H54 (cell line): ENCODE measurements at regions not wholly inside any gene's neighbourhood (a gene's known extent, or its start where the extent isn't known, plus 50 kb on each side); places are given as distances from the start of the nearest gene placed in this dataset.
"Not testable (repeated sequence)": the region's sequence is repeated elsewhere in the genome, so short reads cannot be mapped to it uniquely, and the experiment has no call there.

ENCODE experiments used
- DNase-seq: peaks from one replicate; pipeline ENCODE4 v3.0.0; 2011; ENCODE audit warnings: low spot score, mixed read lengths; ENCODE audit not compliant: insufficient read length
- FAIRE-seq: peaks from 3 replicates; lab custom pipeline; 2011; peaks lifted over from hg19 to GRCh38; lab: Jason Lieb, UNC
- POLR2A ChIP-seq: IDR thresholded peaks from 2 replicates; pipeline ENCODE4 v1.6.1; 2011; ENCODE audit warnings: low read depth, mild to moderate bottlenecking, low read length

- no peak for TF ChIP-seq POLR2A
- FAIRE-seq (no peak), DNase-seq (no peak)
These were observed 1834.1 kb upstream of the PIK3C3 start for GRCh38 chr18:40120796-40121391.

- FAIRE-seq (no peak), DNase-seq (no peak)
- TF ChIP-seq POLR2A: no peak
These were observed 1834.7 kb upstream of the PIK3C3 start for GRCh38 chr18:40120356-40120755.

DNA sequence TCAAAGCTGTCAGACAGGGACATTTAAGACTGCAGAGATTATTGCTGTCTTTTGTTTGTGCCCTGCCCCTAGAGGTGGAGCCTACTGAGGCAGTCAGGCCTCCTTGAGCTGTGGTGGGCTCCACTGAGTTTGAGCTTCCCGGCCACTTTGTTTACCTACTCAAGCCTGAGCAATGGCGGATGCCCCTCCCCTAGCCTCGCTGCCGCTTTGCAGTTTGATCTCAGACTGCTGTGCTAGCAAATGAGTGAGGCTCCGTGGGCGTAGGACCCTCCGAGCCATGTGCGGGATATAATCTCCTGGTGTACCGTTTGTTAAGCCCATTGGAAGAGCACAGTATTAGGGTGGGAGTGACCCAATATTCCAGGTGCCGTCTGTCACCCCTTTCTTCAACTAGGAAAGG lies 1835.5 kb upstream of the PIK3C3 start:
- FAIRE-seq, DNase-seq: not testable (repeated sequence)

- DNase-seq (no peak), FAIRE-seq (no peak)
- TF ChIP-seq POLR2A: no peak
These were observed 1844.6 kb upstream of the PIK3C3 start for GRCh38 chr18:40110455-40110854.

- no peak for DNase-seq
- no peak for TF ChIP-seq POLR2A
- no peak for FAIRE-seq
These were observed 1845.6 kb upstream of the PIK3C3 start for GRCh38 chr18:40109252-40110049.

DNA sequence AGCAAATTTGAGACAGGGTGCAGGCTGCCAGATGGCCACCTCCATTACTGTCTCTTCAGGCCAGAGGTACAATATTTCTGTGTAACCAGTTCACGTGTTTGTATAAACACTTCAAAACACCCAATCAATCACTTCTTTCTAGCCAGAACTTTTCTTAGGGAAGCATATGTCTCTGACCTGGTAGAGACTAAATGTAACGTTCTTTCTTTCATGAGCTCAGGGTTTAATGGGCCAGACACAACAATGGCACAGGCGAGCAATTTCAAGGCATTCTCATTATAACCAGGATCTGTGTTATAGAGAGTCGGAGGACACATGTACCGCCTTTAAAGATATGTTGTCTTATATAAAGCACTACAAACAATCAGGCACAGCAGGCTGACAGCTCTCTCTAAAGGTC lies 1846.4 kb upstream of the PIK3C3 start:
- DNase-seq: no peak
- no peak for TF ChIP-seq POLR2A
- FAIRE-seq: no peak

GRCh38 chr18:40102903-40103302 lies 1852.1 kb upstream of the PIK3C3 start:
- FAIRE-seq: no peak
- DNase-seq: no peak
- no peak for TF ChIP-seq POLR2A

GRCh38 chr18:40099641-40100040 lies 1855.4 kb upstream of the PIK3C3 start:
- DNase-seq: no peak
- no peak for TF ChIP-seq POLR2A
- no peak for FAIRE-seq

DNA sequence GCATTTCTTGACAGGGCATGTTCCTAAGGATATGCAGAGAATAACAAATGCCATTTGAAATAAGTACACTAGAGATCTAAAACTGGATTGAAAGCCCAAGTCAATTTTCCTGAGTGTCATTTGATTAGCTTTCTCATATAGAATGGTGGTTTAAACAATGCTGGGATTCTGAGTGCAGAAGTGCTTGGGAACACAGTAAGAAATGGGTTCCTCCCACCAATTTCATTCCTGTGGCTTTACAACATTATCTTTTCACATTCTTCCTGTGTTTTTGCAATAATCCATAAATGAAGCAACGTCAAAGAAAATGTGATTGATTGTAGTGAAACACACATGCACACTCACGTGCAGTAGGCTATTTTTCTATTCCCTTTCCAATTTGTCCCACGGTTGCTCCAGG lies 1858.4 kb upstream of the PIK3C3 start:
- DNase-seq (no peak), FAIRE-seq (no peak)
- no peak for TF ChIP-seq POLR2A

- FAIRE-seq (no peak), DNase-seq (no peak)
- TF ChIP-seq POLR2A: no peak
These were observed 1860.6 kb upstream of the PIK3C3 start for GRCh38 chr18:40094441-40094840.

DNA sequence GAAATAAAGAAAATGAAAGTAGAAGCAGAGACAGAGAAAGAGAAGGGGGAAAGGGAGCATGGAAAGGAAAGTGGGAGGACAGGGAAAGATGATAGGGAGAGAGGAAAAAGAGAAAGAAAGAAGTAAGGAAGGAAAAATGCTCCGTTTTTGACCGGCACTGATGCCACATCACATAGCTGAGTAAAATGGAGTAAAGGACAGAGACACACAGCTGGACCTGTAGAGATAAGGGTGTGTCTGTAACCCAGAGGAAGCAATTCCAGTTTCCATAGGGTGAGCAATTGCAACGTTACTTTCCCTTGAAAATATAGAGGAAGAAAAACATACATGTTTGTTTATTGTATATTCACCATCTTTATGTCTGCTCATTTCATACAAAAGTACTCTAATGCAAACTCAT lies 1866.9 kb upstream of the PIK3C3 start:
- FAIRE-seq (no peak), DNase-seq (no peak)
- TF ChIP-seq POLR2A: no peak

GRCh38 chr18:40079786-40080185 lies 1875.2 kb upstream of the PIK3C3 start:
- TF ChIP-seq POLR2A: no peak
- DNase-seq (no peak), FAIRE-seq (no peak)

DNA sequence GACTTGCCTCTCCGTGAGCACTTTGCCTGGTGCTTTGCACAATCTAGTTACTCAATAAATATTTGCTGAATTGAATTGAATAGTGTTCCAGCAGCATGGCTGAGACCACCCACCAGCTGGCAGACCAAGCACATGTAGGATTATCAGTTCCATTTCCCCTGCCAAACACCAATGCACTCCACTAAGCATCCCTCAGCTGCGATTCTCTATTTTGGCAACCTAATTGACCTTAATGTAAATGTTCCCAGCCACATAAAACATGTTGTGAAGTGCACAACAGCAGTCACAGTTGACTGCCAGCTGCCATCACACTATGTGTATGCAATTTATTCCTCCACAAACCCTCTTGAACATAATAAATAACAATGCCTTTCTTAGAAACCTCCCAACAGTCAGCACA lies 1879.4 kb upstream of the PIK3C3 start:
- DNase-seq: no peak
- no peak for FAIRE-seq
- no peak for TF ChIP-seq POLR2A

GRCh38 chr18:40072761-40073160 lies 1882.3 kb upstream of the PIK3C3 start:
- no peak for DNase-seq
- no peak for FAIRE-seq

GRCh38 chr18:40066368-40066767 lies 1888.7 kb upstream of the PIK3C3 start:
- FAIRE-seq (no peak), DNase-seq (no peak)
- TF ChIP-seq POLR2A: no peak

More at GRCh38 chr18:40072761-40073160, 1882.3 kb upstream of the PIK3C3 start:
- no peak for TF ChIP-seq POLR2A
